DND-41 (cell line): ENCODE measurements at regions not wholly inside any gene's neighbourhood (a gene's known extent, or its start where the extent isn't known, plus 50 kb on each side); places are given as distances from the start of the nearest gene placed in this dataset.
"Not testable (repeated sequence)": the region's sequence is repeated elsewhere in the genome, so short reads cannot be mapped to it uniquely, and the experiment has no call there.

ENCODE experiments used
- EZH2 ChIP-seq: IDR thresholded peaks from 3 replicates; pipeline ENCODE4 v1.6.1; 2012; ENCODE audit warnings: borderline replicate concordance, low read depth, mild to moderate bottlenecking, moderate library complexity, low read length, inconsistent platforms; ENCODE audit not compliant: severe bottlenecking
- TF ChIP-seq, protein P1 (sequence below): IDR thresholded peaks from 2 replicates; pipeline ENCODE4 v1.5.1; 2012; ENCODE audit warnings: borderline replicate concordance, low read length, moderate library complexity, mild to moderate bottlenecking; ENCODE audit not compliant: poor library complexity, severe bottlenecking; ENCODE audit errors: extremely low read depth

DNA sequence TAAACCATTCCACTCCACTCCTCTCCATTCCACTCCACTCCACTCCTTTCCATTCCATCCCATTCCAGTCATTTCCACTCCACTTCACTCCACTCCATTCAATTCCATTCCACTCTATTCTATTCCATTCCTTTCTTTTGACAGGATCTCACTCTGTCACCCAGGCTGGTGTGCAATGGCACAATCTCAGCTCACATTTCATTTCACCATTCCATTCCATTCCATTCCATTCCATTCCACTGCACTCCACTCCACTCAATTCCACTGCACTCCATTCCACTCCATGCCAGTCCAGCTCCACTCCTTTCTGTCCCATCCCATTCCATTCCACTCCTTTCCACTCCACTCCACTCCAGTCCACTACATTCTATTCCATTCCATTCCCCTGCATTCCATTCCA lies 638.6 kb downstream of the TP53TG3F start:
- TF ChIP-seq, protein P1, sequence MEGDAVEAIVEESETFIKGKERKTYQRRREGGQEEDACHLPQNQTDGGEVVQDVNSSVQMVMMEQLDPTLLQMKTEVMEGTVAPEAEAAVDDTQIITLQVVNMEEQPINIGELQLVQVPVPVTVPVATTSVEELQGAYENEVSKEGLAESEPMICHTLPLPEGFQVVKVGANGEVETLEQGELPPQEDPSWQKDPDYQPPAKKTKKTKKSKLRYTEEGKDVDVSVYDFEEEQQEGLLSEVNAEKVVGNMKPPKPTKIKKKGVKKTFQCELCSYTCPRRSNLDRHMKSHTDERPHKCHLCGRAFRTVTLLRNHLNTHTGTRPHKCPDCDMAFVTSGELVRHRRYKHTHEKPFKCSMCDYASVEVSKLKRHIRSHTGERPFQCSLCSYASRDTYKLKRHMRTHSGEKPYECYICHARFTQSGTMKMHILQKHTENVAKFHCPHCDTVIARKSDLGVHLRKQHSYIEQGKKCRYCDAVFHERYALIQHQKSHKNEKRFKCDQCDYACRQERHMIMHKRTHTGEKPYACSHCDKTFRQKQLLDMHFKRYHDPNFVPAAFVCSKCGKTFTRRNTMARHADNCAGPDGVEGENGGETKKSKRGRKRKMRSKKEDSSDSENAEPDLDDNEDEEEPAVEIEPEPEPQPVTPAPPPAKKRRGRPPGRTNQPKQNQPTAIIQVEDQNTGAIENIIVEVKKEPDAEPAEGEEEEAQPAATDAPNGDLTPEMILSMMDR, result not testable (repeated sequence)
- TF ChIP-seq EZH2, result not testable (repeated sequence)
